ENCODE measurements at regions not wholly inside any gene's neighbourhood (a gene's known extent, or its start where the extent isn't known, plus 50 kb on each side); places are given as distances from the start of the nearest gene placed in this dataset.

DNA sequence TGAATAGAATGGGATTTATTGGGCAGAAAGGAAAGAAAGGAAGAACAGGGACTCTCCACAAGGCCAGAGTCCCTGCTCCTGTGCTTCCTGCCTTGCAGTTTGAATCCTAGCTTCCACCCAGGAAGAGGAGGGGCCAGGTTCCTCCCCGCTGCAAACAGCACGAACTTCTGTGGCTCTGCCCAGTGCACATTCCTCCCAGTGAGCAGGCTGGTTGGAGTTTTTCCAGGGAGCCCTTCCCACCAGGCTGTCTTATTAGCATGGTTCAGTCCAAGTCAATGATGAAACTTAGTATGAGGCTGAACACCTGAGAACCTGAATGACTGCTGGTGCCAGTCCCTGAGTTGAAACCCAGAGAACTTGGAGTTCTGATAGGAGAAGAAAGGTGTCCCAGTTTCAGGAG, 247.2 kb downstream of the DUSP10 start:
- H3K4me2 ChIP-seq (ENCODE audit: insufficient read depth, low read length, poor library complexity, severe bottlenecking), result no peak overlapping the region
- no peak overlapping the region for H2BK5ac ChIP-seq (ENCODE audit: low read length)
- H3K27ac ChIP-seq (replicated peaks; ENCODE audit: low read length), result no peak overlapping the region
- H3K4me3 ChIP-seq (ENCODE audit: low read length in 2 of 2), result no peak overlapping the region
- H3K4ac ChIP-seq (ENCODE audit: low read length), result no peak overlapping the region
- H3K23ac ChIP-seq (ENCODE audit: low read depth, low read length, poor library complexity), result no peak overlapping the region
- no peak overlapping the region for H2BK12ac ChIP-seq (ENCODE audit: low read length)
- H4K8ac ChIP-seq (ENCODE audit: low read depth, low read length), result no peak overlapping the region
- no peaks in the 10 kb centered on the region for H3K36me3 ChIP-seq (replicated peaks in 1 of 2; ENCODE audit: control insufficient read depth in 2 of 2, insufficient read depth in 2 of 2, low read length in 2 of 2)
- H4K91ac ChIP-seq (ENCODE audit: low read depth, low read length, poor library complexity), result no peak overlapping the region
- no peak overlapping the region for H3K14ac ChIP-seq (ENCODE audit: low read length)
- WGBS, 2 donors (ENCODE audit: extremely low coverage in 2 of 2, insufficient read length in 2 of 2, insufficient replicate concordance in 1 of 2), result no CpG with 5 or more reads among the region's 2 CpGs
- H3K9ac ChIP-seq (ENCODE audit: low read depth, low read length, poor library complexity), result no peak overlapping the region
- no peak overlapping the region for H3K18ac ChIP-seq (ENCODE audit: low read length)
- H2AFZ ChIP-seq (ENCODE audit: low read length), result peak overlapping the region; percentile 16
- no peak overlapping the region for H2AK5ac ChIP-seq (ENCODE audit: low read depth, low read length)
- no peaks in the 10 kb centered on the region for H3K4me1 ChIP-seq (ENCODE audit: control insufficient read depth in 2 of 2, insufficient read depth in 1 of 2, low read depth in 1 of 2, low read length in 2 of 2)
- H3K27me3 ChIP-seq (ENCODE audit: control insufficient read depth in 3 of 3, insufficient read depth in 3 of 3, low read depth in 1 of 3, low read length in 3 of 3), result no peaks in the 10 kb centered on the region
- no peak overlapping the region for H2BK15ac ChIP-seq (ENCODE audit: low read length)
- no peak for DNase-seq (ENCODE audit: low spot score)
- no peaks in the 10 kb centered on the region for H3K79me1 ChIP-seq (ENCODE audit: low read depth, low read length)
- no peak overlapping the region for H2BK120ac ChIP-seq (ENCODE audit: low read depth, low read length)
- H3K9me3 ChIP-seq (replicated peaks in 1 of 2; ENCODE audit: control insufficient read depth in 2 of 2, insufficient read depth in 1 of 2, low read depth in 1 of 2, low read length in 2 of 2), result no peaks in the 10 kb centered on the region

DNA sequence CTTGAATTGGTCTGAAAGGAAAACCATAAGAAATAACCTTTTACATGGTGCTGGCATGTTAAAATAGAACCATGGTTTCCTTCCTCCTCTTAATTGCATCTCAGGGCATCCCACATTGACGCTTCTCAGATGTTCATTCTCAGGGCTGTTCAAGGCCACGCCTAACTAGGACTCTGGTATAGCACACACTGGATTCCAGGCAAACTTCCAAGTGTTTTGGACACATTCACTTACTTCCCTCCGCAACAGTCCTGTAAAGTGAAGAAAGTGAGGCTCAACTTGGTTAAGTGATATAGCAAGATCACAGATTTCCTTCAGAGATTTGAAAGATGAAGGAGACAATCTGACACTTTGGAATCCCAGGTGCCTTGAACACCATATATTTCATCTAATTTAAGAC, 244.8 kb downstream of the DUSP10 start:
- Histone ChIP-seq H3K23ac (ENCODE audit: low read depth, low read length, poor library complexity) (no peak overlapping the region), H3K27me3 (ENCODE audit: control insufficient read depth in 3 of 3, insufficient read depth in 3 of 3, low read depth in 1 of 3, low read length in 3 of 3) (no peaks in the 10 kb centered on the region), H2AK5ac (ENCODE audit: low read depth, low read length) (no peak overlapping the region), H3K9me3 (replicated peaks in 1 of 2; ENCODE audit: control insufficient read depth in 2 of 2, insufficient read depth in 1 of 2, low read depth in 1 of 2, low read length in 2 of 2) (no peaks in the 10 kb centered on the region), H3K36me3 (replicated peaks in 1 of 2; ENCODE audit: control insufficient read depth in 2 of 2, insufficient read depth in 2 of 2, low read length in 2 of 2) (no peaks in the 10 kb centered on the region), H3K14ac (ENCODE audit: low read length) (no peak overlapping the region), H3K4me2 (ENCODE audit: insufficient read depth, low read length, poor library complexity, severe bottlenecking) (no peak overlapping the region), H3K4me3 (ENCODE audit: low read length in 2 of 2) (no peak overlapping the region), H2BK15ac (ENCODE audit: low read length) (no peak overlapping the region), H3K27ac (replicated peaks; ENCODE audit: low read length) (no peak overlapping the region), H2BK120ac (ENCODE audit: low read depth, low read length) (no peak overlapping the region), H3K18ac (ENCODE audit: low read length) (no peak overlapping the region), H2BK12ac (ENCODE audit: low read length) (no peak overlapping the region), H2AFZ (ENCODE audit: low read length) (no peak overlapping the region), H3K79me1 (ENCODE audit: low read depth, low read length) (no peaks in the 10 kb centered on the region), H4K91ac (ENCODE audit: low read depth, low read length, poor library complexity) (no peak overlapping the region), H4K8ac (ENCODE audit: low read depth, low read length) (no peak overlapping the region), H3K4ac (ENCODE audit: low read length) (no peak overlapping the region), H3K9ac (ENCODE audit: low read depth, low read length, poor library complexity) (no peak overlapping the region), H3K4me1 (ENCODE audit: control insufficient read depth in 2 of 2, insufficient read depth in 1 of 2, low read depth in 1 of 2, low read length in 2 of 2) (no peaks in the 10 kb centered on the region), H2BK5ac (ENCODE audit: low read length) (no peak overlapping the region)
- WGBS, 2 donors (ENCODE audit: extremely low coverage in 2 of 2, insufficient read length in 2 of 2, insufficient replicate concordance in 1 of 2), result no CpG with 5 or more reads among the region's 3 CpGs
- no peak for DNase-seq (ENCODE audit: low spot score)

DNA sequence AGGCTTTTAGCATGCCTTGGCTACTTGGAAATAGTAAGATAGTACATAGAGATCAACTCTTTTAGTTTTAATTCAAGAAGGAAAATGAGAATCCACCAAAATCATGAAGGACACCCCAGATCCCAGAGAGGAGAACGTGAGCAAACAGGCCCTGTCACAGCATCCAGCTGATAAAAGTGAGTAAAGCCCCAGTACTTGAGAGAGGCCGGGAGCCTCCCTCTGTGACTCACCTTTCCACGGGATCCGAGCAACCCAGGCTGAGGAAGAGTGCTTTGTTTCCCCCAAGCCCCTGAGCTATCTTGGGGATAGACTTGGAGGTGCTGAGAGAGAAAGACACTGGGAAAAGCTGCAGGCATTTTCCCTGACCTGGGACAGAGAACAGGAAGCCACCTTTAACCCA, 238.6 kb downstream of the DUSP10 start:
- Histone ChIP-seq H3K14ac (ENCODE audit: low read length) (no peak overlapping the region), H2BK120ac (ENCODE audit: low read depth, low read length) (no peak overlapping the region), H2BK12ac (ENCODE audit: low read length) (no peak overlapping the region), H3K18ac (ENCODE audit: low read length) (no peak overlapping the region), H2AK5ac (ENCODE audit: low read depth, low read length) (no peak overlapping the region), H2AFZ (ENCODE audit: low read length) (no peak overlapping the region), H3K4me3 (ENCODE audit: low read length in 2 of 2) (no peak overlapping the region), H3K27ac (replicated peaks; ENCODE audit: low read length) (no peak overlapping the region), H3K9me3 (replicated peaks in 1 of 2; ENCODE audit: control insufficient read depth in 2 of 2, insufficient read depth in 1 of 2, low read depth in 1 of 2, low read length in 2 of 2) (peaks cover 0 to 11% of the 10 kb centered on the region in 2 donors), H4K8ac (ENCODE audit: low read depth, low read length) (no peak overlapping the region), H4K91ac (ENCODE audit: low read depth, low read length, poor library complexity) (no peak overlapping the region), H3K36me3 (replicated peaks in 1 of 2; ENCODE audit: control insufficient read depth in 2 of 2, insufficient read depth in 2 of 2, low read length in 2 of 2) (no peaks in the 10 kb centered on the region), H3K4me1 (ENCODE audit: control insufficient read depth in 2 of 2, insufficient read depth in 1 of 2, low read depth in 1 of 2, low read length in 2 of 2) (no peaks in the 10 kb centered on the region), H3K79me1 (ENCODE audit: low read depth, low read length) (no peaks in the 10 kb centered on the region), H3K4ac (ENCODE audit: low read length) (no peak overlapping the region), H3K27me3 (ENCODE audit: control insufficient read depth in 3 of 3, insufficient read depth in 3 of 3, low read depth in 1 of 3, low read length in 3 of 3) (no peaks in the 10 kb centered on the region), H3K23ac (ENCODE audit: low read depth, low read length, poor library complexity) (no peak overlapping the region), H2BK15ac (ENCODE audit: low read length) (no peak overlapping the region), H3K9ac (ENCODE audit: low read depth, low read length, poor library complexity) (no peak overlapping the region), H3K4me2 (ENCODE audit: insufficient read depth, low read length, poor library complexity, severe bottlenecking) (no peak overlapping the region), H2BK5ac (ENCODE audit: low read length) (no peak overlapping the region)
- no peak for DNase-seq (ENCODE audit: low spot score)
- no CpG with 5 or more reads among the region's 4 CpGs for WGBS, 2 donors (ENCODE audit: extremely low coverage in 2 of 2, insufficient read length in 2 of 2, insufficient replicate concordance in 1 of 2)

DNA sequence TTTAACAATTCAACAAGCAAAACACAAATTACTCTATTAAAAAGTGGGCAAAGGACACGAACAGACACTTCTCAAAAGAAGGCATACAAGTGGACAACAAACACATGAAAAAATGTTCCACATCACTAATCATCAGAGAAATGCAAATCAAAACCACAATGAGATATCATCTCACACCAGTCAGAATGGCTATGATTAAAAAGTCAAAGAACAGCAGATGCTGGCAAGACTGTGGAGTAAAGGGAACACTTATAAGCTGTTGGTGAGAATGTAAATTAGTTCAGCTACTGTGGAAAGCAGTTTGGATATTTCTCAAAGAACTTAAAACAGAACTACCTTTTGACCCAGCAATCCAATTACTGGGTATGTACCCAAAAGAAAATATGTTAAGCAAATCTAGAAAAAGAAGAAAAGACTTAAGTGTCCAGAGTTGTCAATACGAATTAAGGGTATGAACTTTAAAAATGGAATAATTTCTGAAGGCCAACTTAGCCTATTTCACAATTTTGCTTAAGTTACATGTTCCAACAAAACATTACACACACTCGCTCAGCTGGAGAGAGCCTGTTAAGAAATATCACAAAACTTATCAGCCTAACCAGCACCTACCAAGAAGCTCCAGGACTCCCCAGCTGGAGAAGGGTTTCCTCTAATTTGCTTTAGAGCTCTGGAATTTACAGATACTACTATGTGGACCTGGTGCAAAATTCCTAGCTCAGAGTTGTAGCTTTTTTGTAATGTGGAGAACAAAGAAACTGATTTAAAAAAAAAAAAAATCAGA, 232.1 kb downstream of the DUSP10 start:
- Histone ChIP-seq H3K27ac (replicated peaks; ENCODE audit: low read length) (no peak overlapping the region), H3K14ac (ENCODE audit: low read length) (no peak overlapping the region), H3K23ac (ENCODE audit: low read depth, low read length, poor library complexity) (no peak overlapping the region), H3K4ac (ENCODE audit: low read length) (no peak overlapping the region), H4K91ac (ENCODE audit: low read depth, low read length, poor library complexity) (no peak overlapping the region), H2BK12ac (ENCODE audit: low read length) (no peak overlapping the region), H2AK5ac (ENCODE audit: low read depth, low read length) (no peak overlapping the region), H3K9ac (ENCODE audit: low read depth, low read length, poor library complexity) (no peak overlapping the region), H3K18ac (ENCODE audit: low read length) (no peak overlapping the region), H4K8ac (ENCODE audit: low read depth, low read length) (no peak overlapping the region), H3K79me1 (ENCODE audit: low read depth, low read length) (no peaks in the 10 kb centered on the region), H3K27me3 (ENCODE audit: control insufficient read depth in 3 of 3, insufficient read depth in 3 of 3, low read depth in 1 of 3, low read length in 3 of 3) (no peaks in the 10 kb centered on the region), H3K4me2 (ENCODE audit: insufficient read depth, low read length, poor library complexity, severe bottlenecking) (no peak overlapping the region), H2BK15ac (ENCODE audit: low read length) (no peak overlapping the region), H3K9me3 (replicated peaks in 1 of 2; ENCODE audit: control insufficient read depth in 2 of 2, insufficient read depth in 1 of 2, low read depth in 1 of 2, low read length in 2 of 2) (peaks cover 0 to 3% of the 10 kb centered on the region in 2 donors), H3K4me3 (ENCODE audit: low read length in 2 of 2) (no peak overlapping the region), H2BK5ac (ENCODE audit: low read length) (no peak overlapping the region), H3K36me3 (replicated peaks in 1 of 2; ENCODE audit: control insufficient read depth in 2 of 2, insufficient read depth in 2 of 2, low read length in 2 of 2) (no peaks in the 10 kb centered on the region), H3K4me1 (ENCODE audit: control insufficient read depth in 2 of 2, insufficient read depth in 1 of 2, low read depth in 1 of 2, low read length in 2 of 2) (no peaks in the 10 kb centered on the region), H2AFZ (ENCODE audit: low read length) (no peak overlapping the region), H2BK120ac (ENCODE audit: low read depth, low read length) (no peak overlapping the region)
- DNase-seq (ENCODE audit: low spot score), result no peak
- WGBS, 2 donors (ENCODE audit: extremely low coverage in 2 of 2, insufficient read length in 2 of 2, insufficient replicate concordance in 1 of 2), result no CpG with 5 or more reads among the region's 3 CpGs

All from neuronal stem cell (in vitro differentiated cells).